Neural crest cell (in vitro differentiated cells): ENCODE measurements at regions not wholly inside any gene's neighbourhood (a gene's known extent, or its start where the extent isn't known, plus 50 kb on each side); places are given as distances from the start of the nearest gene placed in this dataset.

Experiments
- DNase-seq: peaks from one replicate; pipeline ENCODE4 v3.0.0; 2021; ENCODE audit warnings: low read depth, mixed read lengths, low spot score
- H3K27ac Mint-ChIP-seq: one replicate; pipeline ENCODE4 v1.8.0; 2021; ENCODE audit warnings: mild to moderate bottlenecking, mixed read lengths; ENCODE audit not compliant: unreplicated experiment
- H3K27me3 Mint-ChIP-seq: 2 replicates; pipeline ENCODE4 v1.8.0; 2021; ENCODE audit warnings: low read depth, mild to moderate bottlenecking, mixed read lengths
- H3K36me3 Mint-ChIP-seq: 2 replicates; pipeline ENCODE4 v1.8.0; 2021; ENCODE audit warnings: low read depth, mild to moderate bottlenecking, mixed read lengths
- H3K4me1 Mint-ChIP-seq: 2 replicates; pipeline ENCODE4 v1.8.0; 2021; ENCODE audit warnings: mixed read lengths
- H3K4me3 Mint-ChIP-seq: one replicate; pipeline ENCODE4 v1.8.0; 2021; ENCODE audit warnings: mild to moderate bottlenecking, mixed read lengths
- H3K9me3 Mint-ChIP-seq: 2 replicates; pipeline ENCODE4 v1.8.0; 2021; ENCODE audit warnings: mixed read lengths
- TF ChIP-seq, protein P1 (sequence below): fragments of 200-600 bp; sonication (generic); conservative IDR thresholded peaks from 2 replicates; pipeline ENCODE4 v1.5.0; 2021; ENCODE audit warnings: antibody characterized with exemption, mild to moderate bottlenecking

DNA sequence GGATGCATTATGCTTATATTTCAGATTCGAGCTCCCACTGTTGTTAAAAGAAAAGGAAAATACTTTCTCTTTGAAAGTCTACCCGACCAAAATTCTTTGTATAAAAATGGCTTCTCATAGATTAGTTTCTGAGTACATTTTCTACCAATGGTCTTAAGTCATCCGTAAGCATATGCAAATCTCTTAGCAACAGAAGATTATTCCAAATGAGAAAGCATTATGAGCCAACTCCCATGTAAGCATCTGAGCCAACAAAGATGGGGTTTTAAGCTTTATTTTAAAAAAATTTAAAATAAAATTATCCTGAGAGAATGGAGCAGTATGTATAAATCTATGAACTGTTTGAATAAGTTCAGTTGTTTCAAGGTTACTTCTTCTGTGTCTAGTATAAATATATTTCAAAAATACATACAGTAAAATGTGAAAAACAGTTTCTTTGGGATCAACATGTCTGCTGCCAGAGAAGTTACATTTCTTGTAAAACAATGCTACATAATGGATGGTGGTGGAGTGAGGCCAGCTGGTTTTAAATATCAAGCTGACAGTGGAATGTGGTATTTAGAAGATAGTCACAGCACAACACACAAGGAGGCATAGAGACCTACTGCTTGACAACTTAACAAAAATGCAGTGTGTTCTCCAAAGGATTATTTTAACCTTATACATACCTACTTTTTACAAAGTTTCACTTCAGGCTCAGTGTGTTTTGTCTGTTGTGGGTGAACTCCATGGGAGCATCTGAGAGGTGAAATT lies 199.5 kb upstream of the DIPK2B start:
- no peak for DNase-seq
- Mint-ChIP-seq H3K27ac (no peak overlapping the region), H3K27me3 (no peaks in the 10 kb centered on the region), H3K4me1 (peaks cover 9% of the 10 kb centered on the region), H3K4me3 (no peak overlapping the region), H3K9me3 (peaks cover 15% of the 10 kb centered on the region), H3K36me3 (peaks cover 2% of the 10 kb centered on the region)
- TF ChIP-seq, protein P1, sequence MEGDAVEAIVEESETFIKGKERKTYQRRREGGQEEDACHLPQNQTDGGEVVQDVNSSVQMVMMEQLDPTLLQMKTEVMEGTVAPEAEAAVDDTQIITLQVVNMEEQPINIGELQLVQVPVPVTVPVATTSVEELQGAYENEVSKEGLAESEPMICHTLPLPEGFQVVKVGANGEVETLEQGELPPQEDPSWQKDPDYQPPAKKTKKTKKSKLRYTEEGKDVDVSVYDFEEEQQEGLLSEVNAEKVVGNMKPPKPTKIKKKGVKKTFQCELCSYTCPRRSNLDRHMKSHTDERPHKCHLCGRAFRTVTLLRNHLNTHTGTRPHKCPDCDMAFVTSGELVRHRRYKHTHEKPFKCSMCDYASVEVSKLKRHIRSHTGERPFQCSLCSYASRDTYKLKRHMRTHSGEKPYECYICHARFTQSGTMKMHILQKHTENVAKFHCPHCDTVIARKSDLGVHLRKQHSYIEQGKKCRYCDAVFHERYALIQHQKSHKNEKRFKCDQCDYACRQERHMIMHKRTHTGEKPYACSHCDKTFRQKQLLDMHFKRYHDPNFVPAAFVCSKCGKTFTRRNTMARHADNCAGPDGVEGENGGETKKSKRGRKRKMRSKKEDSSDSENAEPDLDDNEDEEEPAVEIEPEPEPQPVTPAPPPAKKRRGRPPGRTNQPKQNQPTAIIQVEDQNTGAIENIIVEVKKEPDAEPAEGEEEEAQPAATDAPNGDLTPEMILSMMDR, result no peak

DNA sequence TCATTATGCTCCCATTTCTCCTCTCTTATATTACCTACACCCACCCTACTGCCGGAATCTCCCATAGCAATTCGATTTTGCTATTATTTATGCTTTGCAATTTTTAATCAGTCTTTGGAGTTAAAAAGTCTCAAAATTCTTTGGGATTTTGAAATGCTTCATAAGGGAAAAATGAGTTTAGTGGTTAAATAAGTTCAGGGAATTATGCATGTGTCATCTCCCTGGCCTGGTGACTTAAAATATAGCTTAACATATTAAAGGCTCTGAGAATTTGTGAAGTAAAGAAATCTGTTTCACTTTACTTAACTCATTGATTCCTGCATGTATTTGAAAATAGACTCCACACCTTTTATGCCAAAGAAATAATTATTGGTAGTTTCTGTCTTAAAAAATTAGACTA lies 185.1 kb upstream of the DIPK2B start:
- no peak for DNase-seq
- peaks cover 3% of the 10 kb centered on the region for H3K36me3 Mint-ChIP-seq
- no peaks in the 10 kb centered on the region for H3K4me1 Mint-ChIP-seq
- TF ChIP-seq, protein P1, result no peak
- H3K4me3 Mint-ChIP-seq, result no peak overlapping the region
- no peaks in the 10 kb centered on the region for H3K27me3 Mint-ChIP-seq
- H3K9me3 Mint-ChIP-seq, result peaks cover 11% of the 10 kb centered on the region
- no peak overlapping the region for H3K27ac Mint-ChIP-seq

DNA sequence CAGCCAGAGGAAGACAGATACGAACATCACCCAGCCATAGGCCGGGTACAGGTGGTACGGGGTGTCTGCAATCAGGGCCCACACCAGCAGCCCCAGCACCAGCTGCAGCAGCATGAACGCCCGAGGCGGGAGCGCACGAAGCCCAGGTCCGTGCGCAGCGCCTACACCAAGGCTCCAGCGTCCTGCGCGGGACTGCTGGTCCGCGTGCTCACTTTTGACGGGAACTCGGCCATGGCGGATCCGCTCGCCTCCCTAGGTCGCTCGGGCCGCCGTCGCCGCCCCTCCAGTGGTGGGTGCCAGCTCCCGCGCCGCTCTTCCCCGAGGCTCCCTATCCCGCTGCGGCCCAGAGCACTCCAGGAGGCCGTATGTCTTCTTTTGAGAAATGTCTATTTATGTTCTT lies 181.2 kb upstream of the DIPK2B start:
- H3K36me3 Mint-ChIP-seq, result no peaks in the 10 kb centered on the region
- no peak overlapping the region for H3K27ac Mint-ChIP-seq
- H3K4me3 Mint-ChIP-seq, result no peak overlapping the region
- no peaks in the 10 kb centered on the region for H3K4me1 Mint-ChIP-seq
- TF ChIP-seq, protein P1, result no peak
- no peak for DNase-seq
- H3K9me3 Mint-ChIP-seq, result peaks cover 14% of the 10 kb centered on the region
- H3K27me3 Mint-ChIP-seq, result no peaks in the 10 kb centered on the region

DNA sequence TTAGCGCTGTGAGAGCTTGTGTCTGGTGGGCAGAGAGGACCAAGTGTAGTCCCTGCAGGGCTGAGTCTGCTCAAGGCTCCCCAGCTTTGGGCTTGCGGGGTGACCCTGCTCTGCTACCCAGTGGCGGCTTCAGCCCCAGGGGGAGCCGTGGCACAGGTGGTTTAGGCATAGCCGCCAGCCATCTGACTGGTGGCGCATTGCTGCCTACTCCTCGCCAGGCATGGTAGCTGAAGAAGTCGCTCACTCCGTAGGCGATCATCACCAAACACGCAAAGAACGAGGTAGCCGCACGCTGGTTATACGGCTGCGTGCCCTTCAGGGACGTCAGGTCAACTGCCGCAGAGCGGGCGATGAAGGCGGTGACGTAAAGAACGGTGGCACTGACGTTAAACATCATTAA lies 180.7 kb upstream of the DIPK2B start:
- H3K9me3 Mint-ChIP-seq, result peaks cover 14% of the 10 kb centered on the region
- no peaks in the 10 kb centered on the region for H3K27me3 Mint-ChIP-seq
- no peaks in the 10 kb centered on the region for H3K4me1 Mint-ChIP-seq
- H3K36me3 Mint-ChIP-seq, result no peaks in the 10 kb centered on the region
- no peak for DNase-seq
- no peak overlapping the region for H3K27ac Mint-ChIP-seq
- H3K4me3 Mint-ChIP-seq, result no peak overlapping the region
- TF ChIP-seq, protein P1, result no peak

DNA sequence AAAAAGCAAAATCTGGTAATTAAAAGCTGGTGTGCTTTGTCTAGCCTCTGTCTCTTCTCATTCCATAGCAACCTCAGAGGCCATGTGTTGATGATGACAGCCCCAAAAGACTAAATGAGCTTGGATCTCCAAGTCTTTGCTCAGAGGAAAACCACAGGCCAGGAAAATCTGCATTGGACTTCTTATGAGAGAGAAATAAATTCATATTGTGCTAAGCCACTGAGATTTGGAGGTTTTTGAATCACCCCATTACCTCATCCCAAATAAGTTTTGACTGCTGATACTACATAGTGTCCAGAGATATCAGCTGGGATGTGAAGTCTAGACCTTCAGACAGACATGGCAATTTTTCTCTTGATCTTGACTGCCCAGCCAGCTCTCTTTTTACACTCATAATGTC lies 178.6 kb upstream of the DIPK2B start:
- Mint-ChIP-seq H3K4me3 (no peak overlapping the region), H3K27me3 (no peaks in the 10 kb centered on the region), H3K9me3 (peaks cover 24% of the 10 kb centered on the region), H3K27ac (no peak overlapping the region), H3K36me3 (no peaks in the 10 kb centered on the region), H3K4me1 (no peaks in the 10 kb centered on the region)
- TF ChIP-seq, protein P1, result no peak
- no peak for DNase-seq
